GM19240 (cell line): ENCODE measurements at regions not wholly inside any gene's neighbourhood (a gene's known extent, or its start where the extent isn't known, plus 50 kb on each side); places are given as distances from the start of the nearest gene placed in this dataset.
"Not testable (repeated sequence)": the region's sequence is repeated elsewhere in the genome, so short reads cannot be mapped to it uniquely, and the experiment has no call there.

Experiments used
- DNase-seq: peaks from one replicate; pipeline ENCODE4 v3.0.0; 2011; ENCODE audit warnings: low spot score; ENCODE audit not compliant: insufficient read length

DNA sequence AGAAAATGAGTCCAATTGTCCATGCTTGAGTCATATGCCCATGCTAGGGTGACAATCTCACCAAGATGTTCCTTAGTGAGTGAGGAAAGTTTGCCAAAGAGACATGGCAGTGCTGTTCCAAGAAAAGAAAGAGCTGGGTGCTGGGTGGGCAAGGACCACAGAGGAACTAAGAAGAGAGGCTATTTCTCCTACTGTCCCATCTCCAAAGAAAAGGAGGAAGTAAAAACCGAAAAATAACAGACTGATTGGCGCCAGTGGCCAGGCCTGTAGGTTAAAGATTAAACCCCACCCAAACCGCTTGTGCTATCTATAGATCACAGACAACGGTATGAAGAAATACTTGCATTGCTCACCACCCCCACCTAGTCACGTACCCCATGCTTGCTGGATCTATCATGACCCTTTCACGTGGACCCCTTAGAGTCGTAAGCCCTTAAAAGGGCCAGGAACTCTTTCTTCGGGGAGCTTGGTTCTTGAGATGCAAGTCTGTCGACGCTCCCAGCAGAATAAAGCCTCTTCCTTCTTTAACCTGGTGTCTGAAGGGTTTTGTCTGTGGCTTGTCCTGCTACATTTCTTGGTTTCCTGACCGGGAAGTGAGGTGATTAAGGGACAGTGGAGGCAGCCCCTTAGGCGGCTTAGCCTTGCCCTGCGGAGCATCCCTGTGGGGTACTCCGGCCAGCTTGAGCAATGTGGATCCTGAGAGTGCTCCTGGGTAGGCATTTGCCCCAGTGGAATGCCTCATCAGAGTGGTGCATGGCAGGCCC is 606.5 kb downstream of the UQCRFS1 start:
- no peak for DNase-seq

DNA sequence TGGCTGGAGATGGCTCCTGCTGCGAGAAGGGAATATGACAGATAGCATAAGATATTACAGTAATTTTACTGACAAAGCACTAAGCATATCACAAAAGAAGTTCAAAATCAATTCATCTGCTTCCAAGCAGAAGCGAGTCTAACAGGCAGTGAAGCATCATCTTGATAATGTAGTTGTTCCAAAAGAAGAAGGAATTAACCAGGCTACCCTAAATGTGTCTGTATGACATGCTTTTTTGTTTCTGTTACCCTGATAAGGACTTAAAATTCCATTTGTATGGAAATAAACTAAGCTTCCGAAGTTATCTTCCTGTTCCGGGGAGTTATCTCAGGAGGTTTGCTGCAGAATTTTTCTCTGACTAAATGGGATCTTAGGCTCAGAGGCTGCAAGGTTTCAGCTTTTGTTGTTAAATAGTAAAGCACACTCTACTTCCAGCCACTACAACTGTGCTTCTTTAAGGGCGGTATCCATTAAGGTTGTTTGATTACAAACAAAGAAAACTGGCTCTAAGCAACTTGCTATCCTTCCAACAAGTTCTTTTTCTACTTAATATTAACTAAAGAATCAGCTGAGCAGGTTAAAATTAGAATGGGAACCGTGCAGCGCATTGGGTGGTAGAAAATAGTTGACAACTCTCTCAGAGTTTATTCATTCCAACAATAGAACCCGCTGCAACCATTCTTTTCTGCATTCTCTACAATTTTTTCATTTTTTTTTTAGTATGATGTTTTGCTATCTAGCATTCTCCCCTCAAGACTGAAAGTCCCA is 607.3 kb downstream of the UQCRFS1 start:
- DNase-seq = no peak

DNA sequence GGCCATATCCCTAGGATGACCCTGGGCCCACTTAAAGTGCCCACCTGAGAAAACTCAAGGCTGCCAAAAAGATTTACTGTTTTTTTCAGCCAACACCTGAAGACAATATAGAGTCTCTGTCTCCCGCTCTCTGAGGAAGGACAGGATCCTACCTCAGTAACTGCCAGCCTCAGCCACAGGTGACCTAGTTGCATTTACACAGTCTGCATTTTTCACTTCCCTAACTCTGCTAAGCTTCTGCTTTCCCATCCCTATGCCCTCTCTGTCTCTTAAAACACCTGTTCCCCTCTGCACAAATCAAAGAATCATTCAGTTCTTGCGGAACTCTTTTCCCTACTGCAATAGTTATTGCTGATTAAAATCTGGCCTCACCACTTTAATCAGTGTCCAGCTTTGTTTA is 609.5 kb downstream of the UQCRFS1 start:
- DNase-seq = no peak

DNA sequence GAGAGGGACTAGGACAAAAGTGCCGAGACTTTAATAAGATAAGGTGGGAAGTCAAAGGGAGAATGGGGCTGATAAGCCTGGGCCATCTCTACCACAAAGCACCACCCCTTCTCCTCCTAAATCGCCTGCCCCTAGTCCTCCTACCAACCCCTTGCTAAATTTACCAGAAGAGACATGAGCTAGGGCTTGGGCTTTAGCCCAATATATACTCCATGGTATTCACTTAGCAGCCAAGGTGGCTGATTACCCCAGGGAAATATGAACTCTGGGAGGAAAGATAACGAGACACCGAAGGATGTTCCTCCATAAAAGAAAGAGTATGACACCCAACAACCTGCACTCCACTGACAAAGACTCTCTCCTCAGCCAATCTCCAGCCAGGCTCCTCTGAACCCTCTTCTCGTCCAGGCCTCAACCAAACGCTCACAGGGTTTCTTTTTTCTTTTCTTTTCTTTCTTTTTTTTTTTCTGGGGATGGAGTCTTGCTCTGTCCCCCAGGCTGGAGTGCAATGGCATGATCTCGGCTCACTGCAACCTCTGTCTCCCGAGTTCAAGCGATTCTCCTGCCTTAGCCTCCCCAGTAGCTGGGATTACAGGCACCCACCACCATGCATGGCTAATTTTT is 610.2 kb downstream of the UQCRFS1 start:
- no peak for DNase-seq

DNA sequence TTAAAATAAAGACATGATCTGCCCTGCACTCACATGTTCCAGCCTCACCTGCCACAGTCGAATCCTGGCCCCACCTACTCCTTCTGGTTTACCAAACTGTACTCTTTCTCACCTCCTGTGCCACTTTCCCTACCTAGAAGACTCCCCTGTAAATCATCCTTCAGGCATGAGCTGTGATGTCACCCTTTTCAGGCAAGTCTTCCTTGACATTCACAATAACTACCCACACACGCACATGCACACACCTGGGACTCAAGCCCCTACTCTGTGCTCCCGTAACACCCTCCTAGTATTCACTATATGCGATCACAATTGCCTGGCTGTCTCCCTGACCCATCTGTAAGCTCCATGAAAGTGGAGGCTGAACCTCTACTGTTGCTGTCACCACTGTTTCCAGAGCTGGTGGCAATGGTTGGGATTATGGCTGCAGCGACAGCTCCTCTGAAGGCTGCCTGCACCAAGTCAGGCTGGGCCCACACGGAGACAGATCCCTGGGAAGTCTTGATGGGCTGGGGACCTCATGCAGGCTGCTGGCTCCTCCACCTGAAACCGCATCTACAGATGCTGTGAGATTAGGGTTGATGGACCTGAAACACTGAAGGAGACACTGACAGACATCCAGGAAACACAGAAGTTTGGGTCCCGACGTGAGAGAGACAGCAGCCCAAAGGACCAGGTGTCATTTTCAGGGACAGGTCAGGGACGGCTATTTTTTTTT is 611.1 kb downstream of the UQCRFS1 start:
- DNase-seq = no peak

DNA sequence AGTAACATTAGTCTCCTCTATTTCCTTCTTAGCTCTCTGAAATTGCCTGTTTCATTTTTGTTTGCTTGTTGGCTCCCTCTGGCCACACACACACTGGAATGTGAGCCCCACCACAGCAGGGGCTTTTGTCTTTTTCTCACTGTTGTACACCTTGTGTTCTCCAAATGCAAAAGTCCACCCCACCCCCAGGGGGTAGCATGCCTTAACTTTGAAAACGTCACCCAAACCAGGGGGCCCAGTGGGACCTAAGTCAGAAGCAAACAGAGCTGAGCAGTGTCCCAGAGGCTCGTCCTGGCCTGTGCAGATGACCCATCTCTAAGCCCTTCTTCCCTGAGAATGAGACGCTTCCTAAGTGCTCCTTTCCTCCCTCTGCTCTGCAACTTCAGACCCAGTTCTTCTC is 614.1 kb downstream of the UQCRFS1 start:
- no peak for DNase-seq

DNA sequence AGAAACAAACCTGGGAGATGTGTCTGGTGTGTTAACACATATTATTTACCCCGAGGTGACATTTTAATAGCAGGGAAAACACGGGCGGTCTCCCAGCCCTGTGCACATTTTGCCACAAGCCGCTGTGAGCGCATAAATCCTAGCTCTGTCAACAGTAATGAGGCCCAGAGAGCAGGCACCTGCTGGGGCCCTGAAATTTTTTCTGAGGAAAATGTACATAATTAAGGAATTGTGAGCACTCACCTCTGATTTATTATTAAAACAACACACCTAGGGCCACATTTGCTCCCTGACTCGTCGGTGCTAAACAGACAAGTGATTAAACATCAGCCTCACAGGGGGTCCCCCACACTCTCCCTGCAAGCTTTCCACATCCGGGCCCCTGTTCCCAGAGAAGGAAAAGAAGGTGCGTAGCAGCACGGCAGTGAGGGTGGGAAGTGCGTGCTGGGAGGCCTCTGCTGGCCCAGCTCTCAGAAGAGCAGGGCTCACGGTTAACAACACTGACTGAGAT is 616.3 kb downstream of the UQCRFS1 start:
- DNase-seq = no peak

DNA sequence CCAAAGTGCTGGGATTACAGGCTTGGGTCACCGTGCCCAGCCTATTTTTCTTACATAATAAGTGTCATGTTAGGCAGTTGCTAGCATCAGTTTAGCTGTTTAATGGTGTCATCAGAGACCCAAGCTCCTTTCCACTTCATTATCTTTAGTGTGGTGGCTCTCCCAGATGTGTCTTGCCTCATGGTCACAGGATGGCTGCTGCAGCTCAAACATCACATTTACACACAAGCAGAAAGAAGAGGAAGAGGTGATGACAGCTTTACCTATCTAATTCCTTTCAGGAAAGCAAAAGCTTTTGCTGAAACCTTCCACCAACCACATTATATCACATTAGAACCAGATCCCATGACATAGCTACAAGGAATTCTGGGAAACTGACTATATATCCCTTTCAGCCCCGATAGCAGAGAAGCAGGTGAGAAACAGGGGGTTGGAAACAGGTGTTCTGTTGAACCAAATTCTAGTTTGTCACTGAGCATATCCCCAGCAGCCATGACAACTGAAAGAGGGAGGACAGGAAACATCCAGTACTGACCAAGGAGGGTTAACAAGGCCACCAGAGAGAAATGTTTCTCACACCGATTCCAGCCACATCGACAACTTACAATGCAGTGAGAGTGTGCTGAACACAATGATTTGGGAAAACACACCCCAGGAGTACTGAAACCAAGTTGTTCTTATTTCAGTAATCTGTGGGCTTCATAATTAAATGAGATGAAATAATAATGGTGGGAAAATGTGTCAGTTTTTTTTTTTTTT is 617.0 kb downstream of the UQCRFS1 start:
- DNase-seq = no peak

DNA sequence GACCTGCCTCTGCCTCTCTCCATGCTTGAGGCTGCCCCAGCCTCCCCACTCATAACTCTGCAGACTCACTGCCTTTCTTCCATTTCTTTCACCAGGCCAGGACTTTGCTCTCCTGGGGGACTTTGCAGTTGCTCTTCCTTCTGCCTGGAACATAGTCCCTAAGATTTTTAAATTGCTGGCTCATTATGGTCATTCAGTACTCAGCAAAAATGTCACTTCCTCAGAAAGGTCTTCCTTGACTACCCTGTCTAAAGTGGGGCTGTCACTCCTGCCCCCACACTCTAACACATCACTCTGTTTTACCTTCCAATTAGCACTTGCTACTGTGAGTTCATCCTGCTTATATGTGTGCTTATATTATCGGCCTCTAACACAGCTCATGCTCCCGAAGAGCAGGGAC is 618.2 kb downstream of the UQCRFS1 start:
- no peak for DNase-seq

DNA sequence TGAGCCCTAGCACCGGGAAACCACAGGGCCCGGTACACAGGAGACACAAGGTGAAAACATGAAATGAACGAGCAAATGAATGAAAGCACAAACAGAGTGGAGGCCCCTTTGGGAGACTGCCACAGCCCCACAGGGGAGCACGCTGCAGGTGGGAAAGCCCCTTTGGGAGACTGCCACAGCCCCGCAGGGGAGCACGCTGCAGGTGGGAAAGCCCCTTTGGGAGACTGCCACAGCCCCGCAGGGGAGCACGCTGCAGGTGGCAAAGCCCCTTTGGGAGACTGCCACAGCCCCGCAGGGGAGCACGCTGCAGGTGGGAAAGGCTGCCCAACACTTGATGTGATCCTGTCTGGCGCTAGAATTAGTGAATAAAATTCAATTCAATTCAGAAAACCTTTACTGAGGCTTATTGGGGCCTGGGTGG is 623.0 kb downstream of the UQCRFS1 start:
- DNase-seq = not testable (repeated sequence)

DNA sequence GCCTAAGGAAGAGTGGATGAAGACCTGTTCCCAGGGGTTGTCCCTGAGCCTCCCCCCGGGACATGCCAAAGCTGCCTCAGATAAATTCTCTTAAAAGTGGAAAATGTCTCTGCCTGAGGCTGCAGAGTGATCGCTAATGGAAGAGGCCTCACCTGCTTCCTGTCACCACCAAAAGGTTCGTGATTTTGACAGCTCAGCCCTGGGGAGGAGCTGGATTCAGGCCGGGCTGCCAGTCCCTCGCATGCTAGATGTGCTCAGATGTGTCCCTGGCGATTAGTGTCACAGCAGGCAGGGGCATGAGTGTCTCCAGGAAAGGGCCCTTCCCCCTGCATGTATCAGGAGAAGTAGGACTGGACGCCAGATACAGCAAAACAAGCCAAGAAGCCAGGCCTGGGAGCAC is 626.5 kb downstream of the UQCRFS1 start:
- DNase-seq = no peak

DNA sequence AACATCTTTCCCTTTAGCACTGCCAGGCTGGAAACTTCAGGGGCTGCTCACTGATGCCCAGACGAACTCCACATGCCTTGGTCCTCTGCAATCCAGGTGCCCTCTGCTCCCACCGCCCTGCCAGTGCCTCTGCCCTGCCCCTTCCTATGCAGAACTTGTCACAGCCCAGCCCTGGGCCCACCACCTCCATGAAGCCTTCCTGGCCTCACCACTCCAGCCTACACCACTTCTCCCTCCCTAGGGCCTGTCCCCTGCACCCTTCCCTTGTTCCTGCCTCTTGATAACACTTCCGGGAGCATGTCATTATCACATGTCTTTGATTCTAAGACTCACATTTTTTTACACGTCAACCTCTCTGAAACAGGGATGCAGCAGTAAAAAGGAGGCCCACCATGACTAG is 627.2 kb downstream of the UQCRFS1 start:
- no peak for DNase-seq

DNA sequence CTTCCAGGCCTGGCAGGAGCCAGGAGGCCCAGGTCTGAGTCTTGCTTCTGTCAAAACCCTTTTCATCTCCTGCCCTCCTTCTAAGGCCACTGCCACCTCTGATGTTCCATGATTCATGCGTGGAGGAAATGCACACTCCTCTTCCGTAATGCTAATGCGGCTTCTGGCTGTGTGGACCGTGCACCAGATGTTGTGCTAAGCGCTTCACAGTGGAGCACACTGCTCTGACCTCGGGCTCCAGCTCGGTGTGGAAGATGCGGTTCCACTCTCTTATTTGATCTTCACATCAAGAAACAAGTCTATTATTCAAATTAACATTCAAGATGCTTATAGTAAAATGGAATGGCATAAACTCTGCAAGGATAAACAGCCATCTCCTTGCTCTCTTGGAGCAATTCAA is 629.2 kb downstream of the UQCRFS1 start:
- DNase-seq = no peak

DNA sequence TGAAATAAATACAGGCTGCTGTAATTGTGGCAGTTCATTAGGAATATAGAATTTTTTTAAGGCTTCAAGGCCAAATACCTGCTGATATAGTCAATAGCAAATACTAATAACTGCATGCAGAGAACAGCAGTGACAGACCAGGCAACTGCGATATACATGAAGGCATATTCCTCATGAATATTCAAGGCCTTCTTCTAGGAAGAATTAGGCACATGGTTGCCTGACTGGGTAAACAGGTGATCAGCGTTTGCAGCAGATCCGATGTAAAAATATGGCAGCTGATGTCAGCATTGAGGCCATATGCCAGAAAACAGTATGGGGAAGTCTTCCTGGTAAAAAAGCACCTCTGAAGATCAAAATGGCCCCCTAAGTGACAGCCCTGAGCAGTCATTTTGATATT is 629.7 kb downstream of the UQCRFS1 start:
- DNase-seq = no peak

DNA sequence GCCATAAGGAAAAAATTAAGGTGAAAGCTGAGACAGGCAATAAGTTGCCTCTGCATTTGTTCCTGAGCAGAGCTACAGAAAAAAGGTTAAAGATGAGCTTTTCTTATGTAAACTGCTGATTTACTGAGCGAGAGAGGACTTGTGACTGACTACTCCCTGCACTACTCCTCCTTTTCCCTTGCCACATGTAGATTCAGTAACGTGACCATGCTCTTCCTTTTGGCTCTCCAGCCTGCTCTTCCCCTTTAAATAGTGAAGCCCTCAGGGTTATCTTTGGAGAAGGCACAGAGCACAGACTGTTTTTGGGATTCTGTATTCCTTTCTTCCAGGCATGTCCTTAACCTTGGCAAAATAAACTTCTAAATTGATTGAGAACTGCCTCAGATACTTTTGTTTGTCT is 630.2 kb downstream of the UQCRFS1 start:
- no peak for DNase-seq

DNA sequence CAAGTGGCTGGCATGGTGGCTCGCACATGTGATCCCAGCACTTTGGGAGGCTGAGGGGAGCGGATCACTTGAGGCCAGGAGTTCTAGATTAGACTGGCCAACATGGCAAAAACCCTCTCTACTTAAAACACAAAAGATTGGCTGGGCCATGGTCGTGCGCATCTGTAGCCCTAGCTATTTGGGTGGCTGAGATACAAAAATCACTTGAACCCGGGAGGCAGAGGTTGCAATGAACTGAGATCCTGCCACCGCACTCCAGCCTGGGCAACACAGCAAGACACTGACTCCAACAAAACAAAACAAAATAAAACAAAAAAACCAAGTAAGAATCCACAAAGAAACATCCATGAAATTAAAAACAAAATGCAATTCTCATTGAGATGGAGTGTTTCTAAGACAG is 630.6 kb downstream of the UQCRFS1 start:
- no peak for DNase-seq

DNA sequence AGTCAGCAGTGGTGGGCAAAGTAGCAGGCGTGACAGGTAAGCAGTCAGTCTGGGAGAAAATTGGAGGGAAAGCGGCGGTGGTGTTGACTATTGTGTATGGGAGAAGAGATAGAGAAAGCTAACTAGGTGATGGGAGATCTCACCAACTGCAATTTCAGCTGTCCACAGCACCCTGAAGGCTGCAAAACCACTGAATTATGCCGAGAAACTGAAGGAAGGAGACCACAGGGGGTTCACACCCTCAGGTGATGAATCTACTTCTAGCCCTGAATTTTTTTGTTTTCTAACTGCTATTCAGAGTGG is 631.5 kb downstream of the UQCRFS1 start:
- no peak for DNase-seq

DNA sequence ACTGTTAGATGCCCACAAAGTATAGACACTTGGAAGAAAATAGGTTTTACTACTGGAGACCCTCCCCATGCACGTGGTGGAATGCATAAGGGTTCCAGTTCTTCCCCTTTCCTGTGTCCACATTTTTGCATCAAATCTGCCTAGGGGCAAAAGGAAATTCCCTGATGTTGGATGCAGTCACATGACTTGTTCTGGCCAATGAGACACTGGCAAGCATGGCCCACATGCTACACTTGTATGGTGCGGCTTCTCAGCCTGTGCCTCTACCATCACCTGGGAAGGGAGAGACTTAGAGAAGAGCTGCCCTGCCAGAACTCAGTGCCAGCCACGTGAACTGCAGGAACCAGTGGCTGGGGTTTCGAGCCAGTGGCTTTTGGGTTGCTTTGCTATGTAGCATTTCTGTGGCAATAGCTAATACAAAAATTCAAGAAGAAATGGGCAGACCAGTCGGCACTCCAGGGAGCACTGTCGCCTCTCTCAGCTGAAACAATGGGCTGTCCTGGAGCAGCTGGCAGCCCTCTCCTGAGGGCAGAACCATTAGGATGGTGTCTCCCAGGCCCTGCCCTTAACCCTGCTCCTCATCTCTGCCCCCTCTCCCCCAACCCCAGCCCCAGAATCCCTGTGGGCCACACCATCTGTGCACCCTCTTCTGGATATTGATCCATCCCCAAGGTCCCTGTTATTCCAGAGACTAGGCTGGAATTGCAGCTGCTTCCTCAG is 634.0 kb downstream of the UQCRFS1 start:
- DNase-seq = no peak

DNA sequence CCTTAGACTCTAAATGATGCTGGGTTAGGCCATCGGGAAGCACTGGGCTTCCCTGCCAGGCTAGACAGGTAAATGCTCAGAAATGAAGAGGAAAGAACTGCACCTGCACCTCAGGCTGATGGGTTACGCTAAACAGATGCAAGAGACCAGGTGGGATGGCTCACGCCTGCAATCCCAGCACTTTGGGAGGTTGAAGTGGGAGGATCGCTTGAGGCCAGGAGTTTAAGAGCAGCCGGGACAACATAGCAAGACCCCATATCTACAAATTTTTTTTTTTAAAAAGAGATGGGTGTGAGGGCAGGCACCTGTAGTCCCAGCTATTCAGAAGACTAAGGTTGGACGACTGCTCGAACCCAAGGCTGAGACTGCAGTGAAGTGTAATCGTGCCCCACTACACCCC is 634.7 kb downstream of the UQCRFS1 start:
- DNase-seq = no peak

DNA sequence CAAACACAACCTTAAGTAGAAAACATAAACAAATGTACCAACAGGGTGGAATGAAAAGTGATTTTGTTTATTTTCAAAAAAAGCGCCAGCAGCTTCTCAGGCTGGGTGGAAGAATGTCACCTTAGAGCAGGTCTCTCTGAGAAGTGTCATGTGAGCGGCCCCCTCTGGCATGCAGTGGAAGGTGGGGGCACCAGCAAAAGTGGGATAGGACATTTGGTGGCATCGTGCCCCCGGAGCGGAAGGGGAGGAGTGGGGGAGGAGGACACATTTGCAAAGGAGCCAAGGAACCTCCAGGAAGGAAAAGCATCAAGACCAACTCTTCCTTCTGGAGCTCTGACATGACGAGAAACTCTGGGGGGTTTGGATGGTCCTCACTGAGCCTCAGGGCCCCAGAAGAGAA is 635.3 kb downstream of the UQCRFS1 start:
- no peak for DNase-seq
